T-cell (primary cell): ENCODE measurements at regions not wholly inside any gene's neighbourhood (a gene's known extent, or its start where the extent isn't known, plus 50 kb on each side); places are given as distances from the start of the nearest gene placed in this dataset.

Experiments used
- ATAC-seq, 4 experiments: fragments of 200-7000 bp in 3 of 4; fragments of 150-1000 bp in 1 of 4; cut with Tn5 transposase; replicated peaks in 1 of 4; 1 replicate in 3 of 4; 2 replicates in 1 of 4; pipeline ENCODE4 v1.10.0; 2021; ENCODE audit warnings: moderate library complexity in 3 of 4, mild to moderate bottlenecking in 2 of 4, moderate number of reproducible peaks in 1 of 4
- CTCF ChIA-PET, 2 donors: fragments of 300-600 bp; sonication (Branson Sonifier 250); formaldehyde crosslinking; loops; one replicate each; lab custom pipeline; 2022; ENCODE audit warnings: antibody characterized with exemption in 2 of 2; lab: Charles Lee
- POLR2A ChIA-PET, 2 donors: fragments of 300-600 bp; sonication (Branson Sonifier 250); formaldehyde crosslinking; loops; one replicate each; lab custom pipeline; 2022; ENCODE audit warnings: antibody characterized with exemption in 2 of 2; lab: Charles Lee
- DNase-seq, 35 experiments: peaks; one replicate each; pipeline versions ENCODE4 v3.0.0 to v3.0.0-alpha.2; 2013 to 2023
- H3K27ac ChIP-seq: one replicate; pipeline ENCODE4 v1.5.1; 2013; ENCODE audit warnings: low read length
- H3K27me3 ChIP-seq, 2 experiments: replicated peaks in 1 of 2; 1 replicate in 1 of 2; 2 replicates in 1 of 2; pipeline versions ENCODE4 v1.6.1 to v1.7.0; 2013; ENCODE audit warnings: low read length in 1 of 2, mixed read lengths in 1 of 2; ENCODE audit not compliant: control insufficient read depth in 2 of 2, insufficient read depth in 2 of 2; ENCODE audit errors: extremely low read depth in 1 of 2
- H3K36me3 ChIP-seq, 2 donors: 1 replicate in 1 of 2; 2 replicates in 1 of 2; pipeline versions ENCODE4 v1.6.1 to v1.7.0; 2013; ENCODE audit warnings: low read length in 1 of 2; ENCODE audit not compliant: control insufficient read depth in 2 of 2, insufficient read depth in 1 of 2; ENCODE audit errors: extremely low read depth in 1 of 2
- H3K4me1 ChIP-seq, 2 experiments: 1 replicate in 1 of 2; 2 replicates in 1 of 2; pipeline versions ENCODE4 v1.6.1 to v1.7.0; 2013; ENCODE audit warnings: low read length in 2 of 2, mixed read lengths in 1 of 2; ENCODE audit not compliant: insufficient read depth in 2 of 2, control insufficient read depth in 1 of 2; ENCODE audit errors: extremely low read depth in 1 of 2
- H3K4me3 ChIP-seq, 2 donors: 1 replicate in 1 of 2; 2 replicates in 1 of 2; pipeline versions ENCODE4 v1.5.1 to v1.7.0; 2013; ENCODE audit warnings: mild to moderate bottlenecking in 2 of 2, low read length in 1 of 2, moderate library complexity in 1 of 2; ENCODE audit not compliant: control insufficient read depth in 1 of 2; ENCODE audit errors: extremely low read depth in 1 of 2
- H3K9me3 ChIP-seq: 2 replicates; pipeline ENCODE4 v1.7.0; 2013
- H3K27ac Mint-ChIP-seq, 2 donors: one replicate each; pipeline ENCODE4 v1.8.0; 2020 to 2021; ENCODE audit warnings: mild to moderate bottlenecking in 2 of 2, mixed read lengths in 2 of 2
- H3K27me3 Mint-ChIP-seq, 2 donors: one replicate each; pipeline ENCODE4 v1.8.0; 2021 to 2022; ENCODE audit warnings: mixed read lengths in 2 of 2
- H3K36me3 Mint-ChIP-seq: one replicate; pipeline ENCODE4 v1.8.0; 2021; ENCODE audit warnings: mixed read lengths
- H3K4me1 Mint-ChIP-seq, 3 donors: one replicate each; pipeline ENCODE4 v1.8.0; 2020 to 2022; ENCODE audit warnings: mixed read lengths in 3 of 3, mild to moderate bottlenecking in 1 of 3
- H3K4me3 Mint-ChIP-seq, 3 donors: one replicate each; pipeline ENCODE4 v1.8.0; 2020 to 2022; ENCODE audit warnings: mild to moderate bottlenecking in 3 of 3, mixed read lengths in 3 of 3, moderate library complexity in 3 of 3
- H3K9me3 Mint-ChIP-seq, 3 donors: one replicate each; pipeline ENCODE4 v1.8.0; 2020 to 2022; ENCODE audit warnings: mixed read lengths in 3 of 3
- WGBS: methylation state at CpG from one replicate; pipeline ENCODE4 v1.1.5; 2013; ENCODE audit warnings: missing lambda C conversion rate; ENCODE audit not compliant: insufficient coverage; 5-methylcytosine and 5-hydroxymethylcytosine counted together

DNA sequence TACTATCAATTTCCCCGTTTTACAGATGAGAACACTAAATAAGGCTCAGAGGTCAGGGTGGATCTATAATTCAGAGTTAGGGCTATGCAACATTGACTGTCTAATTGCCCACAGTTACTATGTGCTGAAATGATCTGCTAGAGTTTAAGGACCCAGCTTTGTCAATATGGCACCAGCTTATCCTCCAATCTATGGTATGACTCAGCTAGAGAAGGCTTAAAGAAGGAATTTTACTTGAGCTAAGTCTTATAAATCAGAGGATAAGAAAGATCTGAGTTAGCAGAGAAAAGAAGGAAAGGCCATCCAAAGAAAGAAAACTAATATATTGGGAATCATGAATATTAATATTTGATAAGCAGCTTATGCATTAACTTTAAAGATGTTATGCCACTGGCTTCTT lies 78.1 kb downstream of the ASB9 start:
- no peak for ATAC-seq
- Mint-ChIP-seq H3K4me3 (no peak overlapping the region), H3K36me3 (no peaks in the 10 kb centered on the region), H3K4me1 (no peaks in the 10 kb centered on the region), H3K9me3 (no peaks in the 10 kb centered on the region), H3K27me3 (peaks cover 0 to 17% of the 10 kb centered on the region in 2 donors), H3K27ac (no peak overlapping the region)
- no CpG with 5 or more reads among the region's 1 CpG for WGBS
- Histone ChIP-seq H3K27ac (no peak overlapping the region), H3K9me3 (no peaks in the 10 kb centered on the region), H3K27me3 (no peaks in the 10 kb centered on the region), H3K4me3 (no peak overlapping the region), H3K36me3 (no peaks in the 10 kb centered on the region), H3K4me1 (no peaks in the 10 kb centered on the region)
- POLR2A ChIA-PET, result interaction anchor here in 1 of 2 donors (0.6 kb wide), 1 partner anchor 116 kb away, joined by 3 read pairs; no protein-coding TSS in a partner anchor
- CTCF ChIA-PET, result interaction anchor here in 1 of 2 donors (0.6 kb wide), 1 partner anchor 10 kb away, joined by 3 read pairs; no protein-coding TSS in a partner anchor
- no peak for DNase-seq

DNA sequence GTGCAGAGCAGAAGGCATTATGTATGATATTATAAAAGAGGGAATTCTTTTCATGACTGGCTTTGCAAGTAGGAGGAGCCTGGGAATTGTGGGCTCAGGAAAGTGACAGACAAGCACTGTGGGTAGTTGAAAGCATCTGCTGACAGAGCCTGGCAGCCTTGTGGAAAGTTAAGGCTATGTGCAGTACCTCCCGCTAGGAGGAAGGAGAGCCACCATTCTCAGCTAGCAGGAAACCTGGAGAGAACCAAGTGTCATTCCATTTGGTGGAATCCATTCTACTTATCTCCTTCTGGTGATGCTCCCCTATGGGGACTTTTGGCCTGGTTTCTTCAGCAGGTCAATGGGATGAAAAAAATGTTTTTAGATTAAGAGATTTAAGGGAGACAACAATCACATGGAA lies 81.8 kb downstream of the ASB9 start:
- no CpG with 5 or more reads among the region's 1 CpG for WGBS

DNA sequence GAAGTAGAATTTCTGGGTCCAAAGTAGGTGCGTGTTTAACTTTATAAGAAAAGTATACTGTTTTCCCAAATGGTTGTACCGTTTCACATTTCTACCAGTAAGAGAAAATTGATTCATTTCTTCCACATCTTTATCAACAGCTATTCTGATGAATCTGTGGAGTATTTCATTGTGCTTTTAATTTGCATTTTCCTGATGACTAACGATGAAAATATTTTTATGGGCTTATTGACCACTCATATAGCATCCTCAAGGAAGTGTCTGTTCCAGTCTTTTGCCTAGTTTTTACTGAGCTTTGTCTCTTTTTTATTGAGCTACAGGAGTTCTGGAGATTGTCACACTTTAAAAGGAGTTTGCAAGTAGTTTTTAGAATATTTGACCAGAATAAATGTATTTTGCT lies 92.6 kb downstream of the ASB9 start:
- DNase-seq, result no peak
- no CpG with 5 or more reads among the region's 3 CpGs for WGBS
- Mint-ChIP-seq H3K27me3 (no peaks in the 10 kb centered on the region), H3K4me1 (no peaks in the 10 kb centered on the region), H3K9me3 (no peaks in the 10 kb centered on the region), H3K36me3 (no peaks in the 10 kb centered on the region), H3K4me3 (no peak overlapping the region), H3K27ac (no peak overlapping the region)
- Histone ChIP-seq H3K9me3 (no peaks in the 10 kb centered on the region), H3K27ac (no peak overlapping the region), H3K27me3 (no peaks in the 10 kb centered on the region), H3K4me3 (no peak overlapping the region), H3K4me1 (no peaks in the 10 kb centered on the region), H3K36me3 (no peaks in the 10 kb centered on the region)
- ChIA-PET POLR2A (no interaction called here), CTCF (no interaction called here)
- no peak for ATAC-seq

More for the DNA sequence above, 81.8 kb downstream of the ASB9 start:
- no peak overlapping the region for H3K27ac ChIP-seq
- no peak for ATAC-seq
- no peaks in the 10 kb centered on the region for H3K27me3 ChIP-seq
- Mint-ChIP-seq H3K4me3 (no peak overlapping the region), H3K27me3 (peaks cover 0 to 17% of the 10 kb centered on the region in 2 donors), H3K4me1 (no peaks in the 10 kb centered on the region), H3K36me3 (no peaks in the 10 kb centered on the region), H3K9me3 (no peaks in the 10 kb centered on the region), H3K27ac (no peak overlapping the region)
- H3K9me3 ChIP-seq, result no peaks in the 10 kb centered on the region
- H3K4me1 ChIP-seq, result no peaks in the 10 kb centered on the region
- ChIA-PET POLR2A (no interaction called here), CTCF (no interaction called here)
- H3K36me3 ChIP-seq, result no peaks in the 10 kb centered on the region
- H3K4me3 ChIP-seq, result no peak overlapping the region
- DNase-seq, result no peak

DNA sequence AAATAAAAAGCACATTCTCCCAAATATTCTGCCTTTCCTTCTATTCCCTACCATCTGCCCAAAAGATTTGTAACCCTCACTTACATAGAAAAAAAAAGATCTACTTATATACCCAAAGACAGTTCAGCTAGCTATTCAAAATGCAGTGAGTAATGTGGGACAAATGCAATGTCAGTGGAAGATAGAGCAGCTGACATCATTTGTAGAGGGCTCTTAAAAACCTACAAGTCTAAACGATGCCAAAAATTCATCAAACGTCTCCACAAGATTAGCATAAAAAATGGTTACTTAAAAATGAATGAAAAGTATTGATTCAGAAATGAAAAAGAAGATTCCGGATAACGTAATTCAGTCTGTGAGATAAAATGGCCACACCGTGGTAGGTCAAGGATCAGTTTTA lies 96.5 kb downstream of the ASB9 start:
- CTCF ChIA-PET, result no interaction called here
- no CpG with 5 or more reads among the region's 5 CpGs for WGBS
- no peak overlapping the region for H3K27ac Mint-ChIP-seq

DNA sequence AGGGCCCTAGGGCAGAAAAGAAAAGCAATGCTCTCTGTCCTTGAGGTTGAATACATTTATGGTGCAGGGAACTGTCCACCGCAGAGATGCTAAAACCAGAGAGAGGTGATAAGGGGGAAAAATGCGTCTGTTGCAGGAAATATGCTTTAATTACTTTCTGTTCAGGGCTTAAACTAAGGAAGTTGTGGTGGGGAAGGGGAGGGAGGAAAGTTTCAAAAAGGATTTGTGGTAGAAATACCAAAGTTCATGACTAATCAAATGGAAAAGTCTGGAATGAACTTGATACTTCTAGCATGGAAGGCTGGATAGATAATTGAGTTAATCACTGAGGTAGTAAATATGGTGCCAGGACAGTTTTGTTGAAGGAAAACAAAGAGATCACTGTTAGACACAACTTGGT lies 99.0 kb downstream of the ASB9 start:
- no peaks in the 10 kb centered on the region for H3K27me3 ChIP-seq
- peaks cover 0 to 10% of the 10 kb centered on the region in 2 donors for H3K27me3 Mint-ChIP-seq
- H3K4me3 Mint-ChIP-seq, result no peak overlapping the region
- no peaks in the 10 kb centered on the region for H3K4me1 ChIP-seq
- ATAC-seq, result no peak
- no peaks in the 10 kb centered on the region for H3K36me3 Mint-ChIP-seq
- no peak overlapping the region for H3K27ac ChIP-seq
- no peak overlapping the region for H3K4me3 ChIP-seq
- WGBS, result 5% methylated on average over 2 of the region's 2 CpGs
- no peak for DNase-seq
- H3K4me1 Mint-ChIP-seq, result peaks cover 6 to 14% (median 6%) of the 10 kb centered on the region in 3 donors
- ChIA-PET POLR2A (no interaction called here), CTCF (no interaction called here)
- no peaks in the 10 kb centered on the region for H3K9me3 ChIP-seq
- no peaks in the 10 kb centered on the region for H3K36me3 ChIP-seq
- H3K27ac Mint-ChIP-seq, result peak overlapping the region in 1 of 2 donors; percentile 57
- peaks cover 0 to 4% (median 0%) of the 10 kb centered on the region in 3 donors for H3K9me3 Mint-ChIP-seq

More for the DNA sequence above, 96.5 kb downstream of the ASB9 start:
- no peak overlapping the region for H3K27ac ChIP-seq
- no peaks in the 10 kb centered on the region for H3K9me3 ChIP-seq
- no peaks in the 10 kb centered on the region for H3K4me1 ChIP-seq
- H3K36me3 ChIP-seq, result no peaks in the 10 kb centered on the region
- H3K4me3 ChIP-seq, result no peak overlapping the region
- ATAC-seq (no peak), DNase-seq (no peak)
- Mint-ChIP-seq H3K36me3 (no peaks in the 10 kb centered on the region), H3K9me3 (no peaks in the 10 kb centered on the region), H3K4me1 (peaks cover 6 to 11% (median 6%) of the 10 kb centered on the region in 3 donors), H3K4me3 (no peak overlapping the region), H3K27me3 (peaks cover 0 to 10% of the 10 kb centered on the region in 2 donors)
- no peaks in the 10 kb centered on the region for H3K27me3 ChIP-seq
- POLR2A ChIA-PET, result no interaction called here

DNA sequence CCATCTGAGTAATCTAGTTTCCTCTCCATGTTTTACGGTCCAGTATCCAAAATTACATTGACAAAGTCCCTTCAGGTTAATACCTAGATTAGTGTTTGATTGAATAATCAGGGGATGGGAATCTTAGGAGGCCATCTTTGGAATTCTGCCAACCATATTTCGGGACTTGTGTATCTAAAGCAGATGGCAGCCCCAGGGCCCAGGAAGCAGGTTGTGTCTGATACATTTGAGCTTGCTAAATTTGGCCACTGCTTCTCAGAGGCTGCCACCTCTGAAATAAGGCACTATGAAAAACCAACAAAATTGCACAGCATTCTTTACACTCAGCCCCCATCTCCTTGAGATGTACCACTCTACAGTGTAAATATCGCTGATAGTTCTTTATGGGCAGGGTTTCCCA lies 102.1 kb downstream of the ASB9 start:
- no peak overlapping the region for H3K27ac Mint-ChIP-seq
- Histone ChIP-seq H3K4me1 (no peaks in the 10 kb centered on the region), H3K36me3 (no peaks in the 10 kb centered on the region), H3K27ac (no peak overlapping the region), H3K27me3 (no peaks in the 10 kb centered on the region), H3K9me3 (no peaks in the 10 kb centered on the region), H3K4me3 (no peak overlapping the region)
- ATAC-seq (no peak), DNase-seq (no peak)
- WGBS, result no CpG with 5 or more reads among the region's 3 CpGs
- ChIA-PET POLR2A (no interaction called here), CTCF (no interaction called here)
- H3K4me3 Mint-ChIP-seq, result no peak overlapping the region
- peaks cover 0 to 10% of the 10 kb centered on the region in 2 donors for H3K27me3 Mint-ChIP-seq
- H3K9me3 Mint-ChIP-seq, result peaks cover 0 to 4% (median 0%) of the 10 kb centered on the region in 3 donors
- no peaks in the 10 kb centered on the region for H3K36me3 Mint-ChIP-seq
- H3K4me1 Mint-ChIP-seq, result peaks cover 6 to 20% (median 6%) of the 10 kb centered on the region in 3 donors

DNA sequence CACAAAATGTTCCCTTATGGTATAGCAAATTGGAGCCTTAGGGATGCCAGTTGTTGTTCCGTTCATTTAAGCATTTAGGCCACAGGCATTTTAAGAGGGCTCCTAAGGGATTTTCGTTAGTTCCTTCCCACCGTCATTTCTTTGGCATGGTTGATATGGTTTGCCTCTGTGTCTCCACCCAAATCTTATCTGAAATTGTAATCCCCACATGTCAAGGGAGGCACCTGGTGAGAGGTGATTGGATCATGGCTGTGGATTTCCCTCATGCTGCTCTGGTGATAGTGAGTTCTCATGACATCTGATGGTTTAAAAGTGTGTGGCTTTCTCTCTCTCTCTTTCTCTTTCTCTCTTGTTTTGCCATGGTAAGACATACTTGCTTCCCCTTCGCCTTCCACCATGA lies 104.1 kb downstream of the ASB9 start:
- no peaks in the 10 kb centered on the region for H3K4me1 ChIP-seq
- POLR2A ChIA-PET, result no interaction called here
- H3K9me3 Mint-ChIP-seq, result peaks cover 0 to 4% (median 0%) of the 10 kb centered on the region in 3 donors
- H3K36me3 ChIP-seq, result no peaks in the 10 kb centered on the region
- CTCF ChIA-PET, result no interaction called here
- no peak overlapping the region for H3K27ac Mint-ChIP-seq
- H3K4me3 ChIP-seq, result no peak overlapping the region
- no CpG with 5 or more reads among the region's 4 CpGs for WGBS
- H3K27me3 Mint-ChIP-seq, result peaks cover 0 to 5% of the 10 kb centered on the region in 2 donors
- no peaks in the 10 kb centered on the region for H3K36me3 Mint-ChIP-seq
- no peak overlapping the region for H3K27ac ChIP-seq
- peaks cover 12 to 26% (median 13%) of the 10 kb centered on the region in 3 donors for H3K4me1 Mint-ChIP-seq
- no peaks in the 10 kb centered on the region for H3K9me3 ChIP-seq
- ATAC-seq, result no peak
- no peak for DNase-seq
- H3K27me3 ChIP-seq, result no peaks in the 10 kb centered on the region
- H3K4me3 Mint-ChIP-seq, result no peak overlapping the region
